AG10803 (cell line): ENCODE measurements at regions not wholly inside any gene's neighbourhood (a gene's known extent, or its start where the extent isn't known, plus 50 kb on each side); places are given as distances from the start of the nearest gene placed in this dataset.
"Not testable (repeated sequence)": the region's sequence is repeated elsewhere in the genome, so short reads cannot be mapped to it uniquely, and the experiment has no call there.

ENCODE experiments used
- DNase-seq: peaks from one replicate; pipeline ENCODE4 v3.0.0; 2010; ENCODE audit warnings: low read depth
- H3K4me3 ChIP-seq: 2 replicates; pipeline ENCODE4 v1.5.1; 2011; ENCODE audit warnings: mild to moderate bottlenecking, low read length, control low read depth
- CTCF ChIP-seq: conservative IDR thresholded peaks from 2 replicates; pipeline ENCODE4 v1.5.1; 2011; ENCODE audit warnings: mild to moderate bottlenecking, low read length, control low read depth, inconsistent platforms

GRCh38 chr13:46468570-46469463 lies 81.8 kb upstream of the RUBCNL start:
- no peak overlapping the region for H3K4me3 ChIP-seq
- no peak for TF ChIP-seq CTCF
- peak; percentile 79 for DNase-seq

DNA sequence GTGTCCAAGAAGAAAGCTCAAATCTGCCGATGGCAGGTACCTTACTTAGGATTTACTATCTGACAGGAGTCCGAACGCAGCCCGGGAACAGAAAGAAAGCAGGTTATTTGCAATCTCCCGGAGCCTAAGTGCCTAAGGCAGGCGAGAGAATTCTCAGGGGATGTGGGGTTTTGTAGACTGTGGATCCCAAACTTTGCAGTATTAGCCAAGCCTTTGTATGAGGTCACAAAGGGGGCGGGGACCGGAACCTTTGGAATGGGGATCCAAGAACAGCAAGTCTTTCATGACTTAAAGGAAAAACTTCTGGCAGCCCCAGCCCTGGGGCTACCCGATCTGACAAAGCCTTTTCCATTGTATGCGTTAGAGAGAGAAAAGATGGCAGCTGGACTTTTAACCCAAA lies 80.6 kb upstream of the RUBCNL start:
- not testable (repeated sequence) for DNase-seq

DNA sequence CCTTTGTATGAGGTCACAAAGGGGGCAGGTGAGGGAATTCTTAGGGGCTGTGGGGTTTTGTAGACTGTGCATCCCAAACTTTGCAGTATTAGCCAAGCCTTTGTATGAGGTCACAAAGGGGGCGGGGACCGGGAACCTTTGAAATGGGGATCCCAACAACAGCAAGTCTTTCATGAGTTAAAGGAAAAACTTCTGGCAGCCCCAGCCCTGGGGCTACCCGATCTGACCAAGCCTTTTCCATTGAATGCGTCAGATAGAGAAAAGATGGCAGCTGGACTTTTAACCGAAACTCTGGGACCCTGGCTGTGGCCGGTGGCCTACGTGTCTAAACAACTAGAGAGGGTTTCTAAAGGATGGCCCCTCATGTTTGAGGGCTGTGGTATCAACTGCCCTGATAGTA lies 79.0 kb upstream of the RUBCNL start:
- not testable (repeated sequence) for H3K4me3 ChIP-seq, DNase-seq

More for the DNA sequence above, 80.6 kb upstream of the RUBCNL start:
- H3K4me3 ChIP-seq: not testable (repeated sequence)

DNA sequence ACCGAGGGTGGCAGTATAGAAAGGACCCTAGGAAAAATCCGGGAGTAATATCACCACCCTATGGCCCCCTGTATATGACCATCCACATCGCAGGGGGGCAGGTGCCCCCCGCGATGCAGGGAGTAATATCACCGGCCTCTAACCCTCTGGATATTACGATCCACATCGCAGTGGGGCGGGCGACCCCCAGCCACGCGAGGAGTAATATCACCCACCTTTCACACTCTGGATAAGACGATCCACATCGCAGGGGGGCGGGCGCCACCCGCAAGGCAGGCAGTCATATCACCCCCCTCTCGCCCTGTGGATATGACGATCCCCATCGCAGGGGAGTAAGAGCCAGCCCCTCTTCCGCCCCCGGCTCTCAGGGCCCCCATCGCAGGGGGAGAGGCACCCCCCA lies 76.7 kb upstream of the RUBCNL start:
- H3K4me3 ChIP-seq: no peak overlapping the region
- no peak for TF ChIP-seq CTCF
- no peak for DNase-seq

- not testable (repeated sequence) for H3K4me3 ChIP-seq, DNase-seq
These were observed 73.2 kb upstream of the RUBCNL start for GRCh38 chr13:46460223-46460622.

GRCh38 chr13:46457255-46457654 lies 70.2 kb upstream of the RUBCNL start:
- not testable (repeated sequence) for H3K4me3 ChIP-seq

GRCh38 chr13:46455924-46456323 lies 68.9 kb upstream of the RUBCNL start:
- DNase-seq: peak; percentile 63
- H3K4me3 ChIP-seq: not testable (repeated sequence)
- peak; percentile 51 for TF ChIP-seq CTCF

More at GRCh38 chr13:46457255-46457654, 70.2 kb upstream of the RUBCNL start:
- DNase-seq: not testable (repeated sequence)

GRCh38 chr13:46451145-46451544 lies 64.1 kb upstream of the RUBCNL start:
- not testable (repeated sequence) for H3K4me3 ChIP-seq, DNase-seq

DNA sequence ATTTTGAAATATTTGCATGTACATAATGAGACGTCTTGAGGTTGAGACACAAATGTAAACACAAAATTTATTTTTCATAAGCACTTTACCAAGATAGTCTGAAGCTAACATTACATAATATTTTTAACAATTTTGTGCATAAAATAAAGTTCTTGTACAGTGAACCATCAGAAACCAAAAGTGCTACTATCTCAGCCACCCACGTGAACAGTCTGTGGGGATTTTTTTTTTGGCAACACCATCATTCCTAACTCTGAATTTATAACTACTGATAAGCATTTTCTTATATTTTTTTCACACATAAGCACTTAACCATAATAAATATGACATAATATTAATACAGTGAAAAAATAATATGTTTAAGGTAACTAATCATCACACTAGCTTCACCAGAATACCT lies 62.9 kb upstream of the RUBCNL start:
- not testable (repeated sequence) for DNase-seq, H3K4me3 ChIP-seq

GRCh38 chr13:46448148-46448547 lies 61.1 kb upstream of the RUBCNL start:
- DNase-seq: peak; percentile 48
- H3K4me3 ChIP-seq: not testable (repeated sequence)

DNA sequence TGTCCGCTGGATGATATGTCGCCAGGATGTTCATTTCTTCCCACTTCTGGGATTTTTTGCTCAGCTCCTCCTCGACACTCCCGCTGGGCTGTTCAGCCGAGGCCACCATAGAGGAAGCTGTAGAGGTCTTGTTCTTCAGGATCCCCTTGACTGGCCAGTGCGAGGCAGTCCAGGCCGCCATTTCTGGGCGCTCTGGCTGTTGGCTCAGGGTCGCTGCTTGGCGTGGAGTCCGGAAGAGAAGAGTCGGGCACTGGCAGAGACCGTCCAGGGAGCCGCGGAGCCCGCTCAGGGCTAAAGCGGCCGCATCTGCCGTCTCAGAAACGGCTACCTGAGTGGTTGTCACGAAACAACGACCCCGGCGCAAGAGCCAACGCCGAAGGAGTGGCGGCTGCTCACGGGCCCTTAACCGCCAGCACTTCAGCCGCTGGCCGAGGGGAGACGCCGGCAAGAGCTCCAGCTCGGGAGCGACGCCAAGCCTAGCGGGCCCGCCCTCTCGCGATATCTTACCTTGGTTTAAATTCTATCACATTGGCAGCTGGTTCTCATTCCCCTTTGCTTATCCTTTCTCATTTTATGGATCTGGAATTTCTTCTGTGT lies 50.9 kb upstream of the RUBCNL start:
- not testable (repeated sequence) for H3K4me3 ChIP-seq, DNase-seq
